OCI-LY7 (cell line): ENCODE measurements at regions not wholly inside any gene's neighbourhood (a gene's known extent, or its start where the extent isn't known, plus 50 kb on each side); places are given as distances from the start of the nearest gene placed in this dataset.

Experiments
- BruUV-seq: library from RNA; stranded (reverse); fragments of 400-500 nt; replicated peaks from 2 replicates; lab custom pipeline; 2021; lab: Mats Ljungman, UMichigan
- CTCF ChIA-PET: fragments of 300-600 bp; sonication (Branson Sonifier 250); formaldehyde crosslinking; loops from one replicate; lab custom pipeline; 2022; ENCODE audit warnings: antibody characterized with exemption; ENCODE audit not compliant: unreplicated experiment; lab: Charles Lee
- POLR2A ChIA-PET: fragments of 300-600 bp; sonication (Branson Sonifier 250); formaldehyde crosslinking; loops from one replicate; lab custom pipeline; 2022; ENCODE audit warnings: antibody characterized with exemption; lab: Charles Lee
- DNase-seq: peaks from one replicate; pipeline ENCODE4 v3.0.0-alpha.2; 2015; ENCODE audit warnings: low spot score
- H2AFZ ChIP-seq: fragments of 200-600 bp; sonication (generic), shearing (Covaris generic); 2 replicates; pipeline ENCODE4 v1.6.1; 2014; ENCODE audit warnings: mild to moderate bottlenecking, antibody characterized with exemption, low read length, moderate library complexity
- H3K27ac ChIP-seq: fragments of 200-600 bp; sonication (generic); 2 replicates; pipeline ENCODE4 v1.5.1; 2014; ENCODE audit warnings: mixed run types, low read depth, mild to moderate bottlenecking, moderate library complexity, low read length, inconsistent platforms; ENCODE audit not compliant: poor library complexity, severe bottlenecking
- H3K36me3 ChIP-seq: fragments of 200-600 bp; sonication (generic); 2 replicates; pipeline ENCODE4 v1.6.1; 2014; ENCODE audit warnings: mild to moderate bottlenecking, antibody characterized with exemption, low read length, moderate library complexity, mixed read lengths; ENCODE audit not compliant: insufficient read depth
- H3K4me1 ChIP-seq: fragments of 200-600 bp; sonication (generic); 2 replicates; pipeline ENCODE4 v1.5.1; 2014; ENCODE audit warnings: mild to moderate bottlenecking, low read length; ENCODE audit not compliant: insufficient read depth, poor library complexity, severe bottlenecking
- H3K4me2 ChIP-seq: fragments of 200-600 bp; sonication (generic); 2 replicates; pipeline ENCODE4 v1.6.1; 2014; ENCODE audit warnings: mild to moderate bottlenecking, low read length
- H3K4me3 ChIP-seq: fragments of 200-600 bp; sonication (generic); 2 replicates; pipeline ENCODE4 v1.5.1; 2014; ENCODE audit warnings: mild to moderate bottlenecking, low read depth, low read length; ENCODE audit not compliant: poor library complexity, severe bottlenecking
- H3K79me2 ChIP-seq: fragments of 200-600 bp; sonication (generic); 2 replicates; pipeline ENCODE4 v1.6.1; 2016; ENCODE audit warnings: low read depth, mild to moderate bottlenecking, low read length, moderate library complexity, mixed read lengths; ENCODE audit not compliant: insufficient read depth
- H3K9me2 ChIP-seq: fragments of 200-600 bp; sonication (generic); 2 replicates; pipeline ENCODE4 v1.6.1; 2016; ENCODE audit warnings: mild to moderate bottlenecking, low read length, mixed read lengths; ENCODE audit not compliant: insufficient read depth
- H3K9me3 ChIP-seq: fragments of 200-600 bp; sonication (generic); 2 replicates; pipeline ENCODE4 v1.6.1; 2014; ENCODE audit warnings: mild to moderate bottlenecking, mixed run types, low read length, mixed read lengths
- H4K20me1 ChIP-seq: fragments of 200-600 bp; sonication (generic); 2 replicates; pipeline ENCODE4 v1.6.1; 2014; ENCODE audit warnings: mild to moderate bottlenecking, antibody characterized with exemption, low read length, moderate library complexity, mixed read lengths; ENCODE audit not compliant: insufficient read depth
- CTCF ChIP-seq: fragments of 200-600 bp; sonication (generic); conservative IDR thresholded peaks from 2 replicates; pipeline ENCODE4 v1.5.1; 2014; ENCODE audit warnings: mild to moderate bottlenecking, antibody characterized with exemption, low read length, moderate library complexity, mixed read lengths
- EZH2phosphoT487 ChIP-seq: fragments of 200-600 bp; sonication (generic); IDR thresholded peaks from 2 replicates; pipeline ENCODE4 v1.6.1; 2018; ENCODE audit warnings: low read depth, borderline replicate concordance, mild to moderate bottlenecking, mixed run types, antibody characterized with exemption, low read length, moderate library complexity, mixed read lengths
- intact Hi-C: fragments of 100-400 bp; cut with micrococcal nuclease; formaldehyde crosslinking; loops from one replicate; pipeline ENCODE4 v1.10.0; 2022; ENCODE audit not compliant: unreplicated experiment

GRCh38 chr13:109646423-109646822, 140.0 kb downstream of the IRS2 start:
- no peaks in the 10 kb centered on the region for H3K9me3 ChIP-seq
- intact Hi-C loops, result no loop called here
- no peaks in the 10 kb centered on the region for H4K20me1 ChIP-seq
- H3K4me3 ChIP-seq, result no peak overlapping the region
- ChIA-PET POLR2A (no interaction called here), CTCF (no interaction called here)
- H3K4me2 ChIP-seq, result no peak overlapping the region
- no peak for DNase-seq
- no TSS peak for BruUV-seq
- no peak for TF ChIP-seq CTCF
- TF ChIP-seq EZH2phosphoT487, result no peak
- H3K79me2 ChIP-seq, result no peaks in the 10 kb centered on the region
- H3K36me3 ChIP-seq, result no peaks in the 10 kb centered on the region
- no peaks in the 10 kb centered on the region for H3K4me1 ChIP-seq
- H3K27ac ChIP-seq, result no peak overlapping the region
- H3K9me2 ChIP-seq, result no peaks in the 10 kb centered on the region
- H2AFZ ChIP-seq, result no peak overlapping the region

- POLR2A ChIA-PET, result no interaction called here
Observed at GRCh38 chr13:109645831-109646230, 140.6 kb downstream of the IRS2 start.

GRCh38 chr13:109644956-109645355, 141.4 kb downstream of the IRS2 start:
- BruUV-seq, result no TSS peak
- CTCF ChIA-PET, result no interaction called here

More at GRCh38 chr13:109645831-109646230, 140.6 kb downstream of the IRS2 start:
- no peaks in the 10 kb centered on the region for H3K9me3 ChIP-seq
- H4K20me1 ChIP-seq, result no peaks in the 10 kb centered on the region
- H3K4me1 ChIP-seq, result no peaks in the 10 kb centered on the region
- H3K36me3 ChIP-seq, result no peaks in the 10 kb centered on the region
- no peak for TF ChIP-seq EZH2phosphoT487
- no peak for TF ChIP-seq CTCF
- BruUV-seq, result no TSS peak
- no peaks in the 10 kb centered on the region for H3K79me2 ChIP-seq
- CTCF ChIA-PET, result no interaction called here
- H3K4me2 ChIP-seq, result no peak overlapping the region
- H3K4me3 ChIP-seq, result no peak overlapping the region
- no peak overlapping the region for H2AFZ ChIP-seq
- H3K9me2 ChIP-seq, result no peaks in the 10 kb centered on the region
- intact Hi-C loops, result no loop called here
- no peak overlapping the region for H3K27ac ChIP-seq
- DNase-seq, result no peak

More at GRCh38 chr13:109644956-109645355, 141.4 kb downstream of the IRS2 start:
- Histone ChIP-seq H4K20me1 (no peaks in the 10 kb centered on the region), H3K4me3 (no peak overlapping the region), H2AFZ (no peak overlapping the region), H3K9me3 (no peaks in the 10 kb centered on the region), H3K9me2 (no peaks in the 10 kb centered on the region), H3K27ac (no peak overlapping the region), H3K4me1 (no peaks in the 10 kb centered on the region), H3K4me2 (no peak overlapping the region), H3K36me3 (no peaks in the 10 kb centered on the region), H3K79me2 (no peaks in the 10 kb centered on the region)
- no peak for DNase-seq
- POLR2A ChIA-PET, result no interaction called here
- intact Hi-C loops, result no loop called here
- no peak for TF ChIP-seq CTCF
- no peak for TF ChIP-seq EZH2phosphoT487
